Brain microvascular endothelial cell (primary cell): ENCODE measurements at regions not wholly inside any gene's neighbourhood (a gene's known extent, or its start where the extent isn't known, plus 50 kb on each side); places are given as distances from the start of the nearest gene placed in this dataset.
A peak's percentile ranks its signal among the peaks of the same experiment; 100 is the strongest.

ENCODE experiments used
- DNase-seq: peaks from one replicate; pipeline ENCODE4 v3.0.0-alpha.2; 2020
- H3K27ac ChIP-seq: fragments of 250-450 bp; sonication (Bioruptor Pico); 2 replicates; pipeline ENCODE4 v1.5.1; 2020; ENCODE audit warnings: mild to moderate bottlenecking, moderate library complexity
- H3K27me3 ChIP-seq: fragments of 250-450 bp; sonication (Bioruptor Pico); replicated peaks from 2 replicates; pipeline ENCODE4 v1.5.1; 2020; ENCODE audit warnings: mild to moderate bottlenecking
- H3K36me3 ChIP-seq: fragments of 250-450 bp; sonication (Bioruptor Pico); replicated peaks from 2 replicates; pipeline ENCODE4 v1.5.1; 2020; ENCODE audit warnings: mild to moderate bottlenecking
- H3K4me3 ChIP-seq: 2 replicates; pipeline ENCODE4 v1.5.1; 2011; ENCODE audit warnings: low read depth, mild to moderate bottlenecking, control low read depth, low read length, moderate library complexity
- in situ Hi-C: cut with HindIII; loops from 2 replicates; pipeline ENCODE4 v1.10.0; 2017; ENCODE audit warnings: low sequenced_read_pairs, low pct_ligation_motif_present
- TF ChIP-seq, protein P1 (sequence below): IDR thresholded peaks from 2 replicates; pipeline ENCODE4 v1.5.1; 2011; ENCODE audit warnings: low read depth, mild to moderate bottlenecking, moderate library complexity, low read length, control low read depth, inconsistent platforms; ENCODE audit errors: missing control alignments

DNA sequence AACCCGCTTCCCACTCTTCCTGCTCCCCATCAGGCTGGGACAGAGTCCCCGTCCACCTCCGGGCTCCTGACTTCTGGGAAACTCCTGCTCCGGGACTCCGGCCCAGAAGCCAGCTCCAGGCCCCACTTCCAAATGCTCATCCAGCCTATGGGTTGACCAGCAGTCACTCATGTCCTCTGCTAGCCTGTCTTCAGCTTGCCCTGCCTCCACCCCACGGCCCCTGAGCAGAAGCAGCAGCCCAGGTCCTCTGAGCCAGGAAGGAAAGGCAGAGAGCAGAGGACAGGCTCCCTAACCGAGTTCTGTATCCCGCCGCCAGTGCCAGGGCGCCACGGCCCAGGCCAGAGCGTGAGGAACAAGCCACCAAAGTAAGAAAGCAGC is 86.4 kb upstream of the ID2 start:
- H3K36me3 ChIP-seq = no peaks in the 10 kb centered on the region
- H3K4me3 ChIP-seq = no peak overlapping the region
- H3K27me3 ChIP-seq = no peaks in the 10 kb centered on the region
- TF ChIP-seq, protein P1, sequence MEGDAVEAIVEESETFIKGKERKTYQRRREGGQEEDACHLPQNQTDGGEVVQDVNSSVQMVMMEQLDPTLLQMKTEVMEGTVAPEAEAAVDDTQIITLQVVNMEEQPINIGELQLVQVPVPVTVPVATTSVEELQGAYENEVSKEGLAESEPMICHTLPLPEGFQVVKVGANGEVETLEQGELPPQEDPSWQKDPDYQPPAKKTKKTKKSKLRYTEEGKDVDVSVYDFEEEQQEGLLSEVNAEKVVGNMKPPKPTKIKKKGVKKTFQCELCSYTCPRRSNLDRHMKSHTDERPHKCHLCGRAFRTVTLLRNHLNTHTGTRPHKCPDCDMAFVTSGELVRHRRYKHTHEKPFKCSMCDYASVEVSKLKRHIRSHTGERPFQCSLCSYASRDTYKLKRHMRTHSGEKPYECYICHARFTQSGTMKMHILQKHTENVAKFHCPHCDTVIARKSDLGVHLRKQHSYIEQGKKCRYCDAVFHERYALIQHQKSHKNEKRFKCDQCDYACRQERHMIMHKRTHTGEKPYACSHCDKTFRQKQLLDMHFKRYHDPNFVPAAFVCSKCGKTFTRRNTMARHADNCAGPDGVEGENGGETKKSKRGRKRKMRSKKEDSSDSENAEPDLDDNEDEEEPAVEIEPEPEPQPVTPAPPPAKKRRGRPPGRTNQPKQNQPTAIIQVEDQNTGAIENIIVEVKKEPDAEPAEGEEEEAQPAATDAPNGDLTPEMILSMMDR = no peak
- H3K27ac ChIP-seq = no peak overlapping the region
- DNase-seq = no peak
- in situ Hi-C loops = no loop called here

DNA sequence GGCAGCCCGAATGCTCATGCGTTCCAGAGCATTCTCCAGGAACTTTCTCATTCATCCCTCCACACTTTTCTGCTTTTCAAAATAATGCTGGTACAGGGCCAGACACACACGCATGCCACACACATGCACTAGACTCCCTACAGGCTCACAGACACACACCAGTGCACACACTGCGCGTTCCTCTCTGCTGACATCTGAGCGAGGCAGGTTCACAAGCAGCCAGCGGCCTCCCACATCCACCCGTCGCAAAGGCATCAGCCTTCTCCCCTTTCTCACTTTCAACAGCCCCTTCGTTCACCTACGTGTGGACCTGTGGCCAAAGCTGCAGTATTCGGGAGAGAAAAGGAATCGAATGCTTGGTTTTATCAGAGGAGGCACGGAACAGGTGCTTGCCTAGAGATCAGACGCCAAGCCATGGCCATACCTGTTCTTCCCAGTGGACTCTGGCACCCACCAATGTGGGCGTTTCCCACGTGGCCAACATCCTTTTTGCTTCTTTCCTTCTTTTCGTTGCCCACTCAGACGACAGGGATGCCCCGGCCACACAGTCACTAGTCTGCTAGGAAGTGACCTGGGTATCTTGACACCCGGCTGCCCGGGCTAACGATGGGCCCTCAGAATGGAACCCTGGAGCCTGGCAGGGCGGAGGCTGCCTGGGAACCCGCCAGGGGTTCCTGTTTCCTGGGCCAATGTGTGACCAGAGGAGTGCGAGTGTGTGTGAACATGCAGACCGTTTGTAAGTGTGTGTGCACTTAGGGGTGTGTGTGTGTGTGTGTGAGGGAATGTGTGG is 85.8 kb upstream of the ID2 start:
- Histone ChIP-seq H3K27me3 (no peaks in the 10 kb centered on the region), H3K27ac (no peak overlapping the region), H3K4me3 (no peak overlapping the region), H3K36me3 (no peaks in the 10 kb centered on the region)
- no peak for DNase-seq
- in situ Hi-C loops = no loop called here
- TF ChIP-seq, protein P1 = no peak

DNA sequence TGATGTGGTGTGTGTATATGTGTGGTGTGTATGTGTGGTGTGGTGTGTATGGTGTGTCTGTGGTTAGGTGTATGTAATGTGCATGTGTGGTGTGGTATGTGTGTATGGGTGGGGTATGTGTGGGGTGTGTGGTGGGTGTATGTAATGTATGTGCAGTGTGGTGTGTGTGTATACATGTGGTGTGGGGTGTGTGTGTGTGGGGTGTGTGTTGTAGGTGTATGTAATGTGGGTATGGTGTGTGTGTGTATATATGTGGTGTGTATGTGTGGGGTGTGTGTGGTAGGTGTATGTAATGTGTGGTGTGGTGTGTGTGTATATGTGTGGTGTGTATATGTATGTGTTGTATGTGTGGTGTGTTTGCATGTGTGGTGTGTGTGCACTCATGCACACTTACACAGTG is 84.8 kb upstream of the ID2 start:
- Histone ChIP-seq H3K36me3 (no peaks in the 10 kb centered on the region), H3K4me3 (no peak overlapping the region), H3K27ac (no peak overlapping the region), H3K27me3 (no peaks in the 10 kb centered on the region)
- in situ Hi-C loops = no loop called here
- DNase-seq = no peak
- TF ChIP-seq, protein P1 = no peak

DNA sequence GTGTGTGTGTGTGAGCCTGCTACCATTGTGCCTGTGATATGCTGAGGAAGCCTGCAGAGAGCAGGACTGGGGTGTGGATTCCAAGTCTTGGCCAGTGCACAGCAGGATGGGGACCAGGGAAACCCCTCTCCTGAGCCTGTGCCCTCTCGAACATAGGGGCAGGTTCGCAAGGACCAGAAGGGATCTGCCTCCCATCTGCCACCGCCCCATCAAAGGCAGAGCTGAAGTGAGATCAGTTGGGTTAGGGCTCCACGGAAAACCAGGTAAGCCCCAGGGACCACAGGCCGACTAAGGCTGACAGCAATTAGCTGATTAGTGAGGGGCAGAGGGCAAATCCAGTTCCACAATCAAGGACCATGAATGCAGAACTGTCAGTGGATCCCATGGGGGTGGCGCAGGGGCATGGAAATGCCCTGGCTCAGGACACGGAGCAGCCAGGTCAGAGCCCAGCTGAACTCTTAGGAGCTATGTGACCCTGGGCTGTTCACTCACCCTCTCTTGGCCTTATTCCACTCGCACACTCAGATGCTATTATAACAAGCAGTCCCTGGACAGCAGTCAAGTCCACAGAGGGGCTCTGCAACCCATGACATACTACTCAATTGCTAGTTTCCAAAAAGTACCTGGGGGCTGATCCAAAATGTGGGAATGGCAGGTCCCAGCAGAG is 84.2 kb upstream of the ID2 start:
- in situ Hi-C loops = no loop called here

DNA sequence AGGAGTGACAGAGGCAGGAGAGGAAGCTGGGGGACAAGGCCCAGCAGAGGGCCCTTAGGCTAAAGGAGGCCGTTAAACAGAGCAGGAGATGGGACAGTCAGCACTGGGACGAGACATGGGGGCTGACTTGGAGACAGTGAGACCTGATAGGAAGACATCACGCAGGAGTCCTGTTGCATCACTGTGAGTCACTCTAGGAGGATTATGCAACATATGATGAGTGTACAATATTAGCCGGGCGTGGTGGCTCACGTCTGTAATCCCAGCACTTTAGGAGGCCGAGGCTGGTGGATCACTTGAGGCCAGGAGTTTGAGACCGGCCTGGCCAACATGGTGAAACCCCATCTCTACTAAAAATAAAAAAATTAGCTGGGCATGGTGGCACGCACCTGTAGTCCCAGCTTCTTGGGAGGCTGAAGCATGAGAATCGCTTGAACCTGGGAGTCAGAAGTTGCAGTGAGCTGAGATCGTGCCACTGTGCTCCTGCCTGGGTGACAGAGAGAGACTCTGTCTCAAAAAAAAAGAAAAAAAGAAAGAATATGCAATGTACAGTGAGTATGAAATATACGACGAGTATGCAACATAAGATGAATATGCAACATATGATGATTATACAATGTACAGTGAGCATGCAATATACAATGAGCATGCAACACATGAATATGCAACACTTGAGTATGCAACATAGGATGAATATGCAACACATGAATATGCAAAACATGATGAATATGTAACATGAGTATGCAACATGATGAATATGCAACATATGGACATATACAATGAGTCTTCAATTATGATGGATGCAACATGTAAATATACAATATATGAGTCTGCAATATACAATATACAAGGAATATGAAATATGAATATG is 83.3 kb upstream of the ID2 start:
- DNase-seq = peak; percentile 96
- Histone ChIP-seq H3K27ac (peak overlapping the region; percentile 5), H3K4me3 (no peak overlapping the region), H3K36me3 (no peaks in the 10 kb centered on the region), H3K27me3 (no peaks in the 10 kb centered on the region)
- in situ Hi-C loops = no loop called here
- TF ChIP-seq, protein P1 = peak; percentile 42

More for the DNA sequence above, 84.2 kb upstream of the ID2 start:
- Histone ChIP-seq H3K36me3 (no peaks in the 10 kb centered on the region), H3K4me3 (no peak overlapping the region), H3K27ac (peak overlapping the region; percentile 5), H3K27me3 (no peaks in the 10 kb centered on the region)
- DNase-seq = no peak
- TF ChIP-seq, protein P1 = no peak
